SJCRH30 (cell line): ENCODE measurements at regions not wholly inside any gene's neighbourhood (a gene's known extent, or its start where the extent isn't known, plus 50 kb on each side); places are given as distances from the start of the nearest gene placed in this dataset.
A peak's percentile ranks its signal among the peaks of the same experiment; 100 is the strongest.

Experiments
- DNase-seq, 2 experiments: peaks; one replicate each; pipeline ENCODE4 v3.0.0-alpha.2; 2015 to 2020
- H3K27ac ChIP-seq: fragments of 250-450 bp; sonication (Bioruptor Pico); 2 replicates; pipeline ENCODE4 v1.5.1; 2020; ENCODE audit warnings: mild to moderate bottlenecking, moderate library complexity
- H3K27me3 ChIP-seq: fragments of 250-450 bp; sonication (Bioruptor Pico); 2 replicates; pipeline ENCODE4 v1.5.1; 2020; ENCODE audit warnings: mild to moderate bottlenecking, moderate library complexity
- H3K36me3 ChIP-seq: fragments of 250-450 bp; sonication (Bioruptor Pico); 2 replicates; pipeline ENCODE4 v1.5.1; 2020; ENCODE audit warnings: mild to moderate bottlenecking, moderate library complexity
- H3K4me1 ChIP-seq: fragments of 250-450 bp; sonication (Bioruptor Pico); 2 replicates; pipeline ENCODE4 v1.5.1; 2020; ENCODE audit warnings: mild to moderate bottlenecking, moderate library complexity
- H3K4me3 ChIP-seq: fragments of 250-450 bp; sonication (Bioruptor Pico); 2 replicates; pipeline ENCODE4 v1.5.1; 2020; ENCODE audit warnings: mild to moderate bottlenecking, moderate library complexity
- H3K9me3 ChIP-seq: fragments of 250-450 bp; sonication (Bioruptor Pico); replicated peaks from 2 replicates; pipeline ENCODE4 v1.5.1; 2020; ENCODE audit warnings: mild to moderate bottlenecking, moderate library complexity

- H3K36me3 ChIP-seq = no peaks in the 10 kb centered on the region
- H3K4me1 ChIP-seq = peaks cover 15% of the 10 kb centered on the region; the same call in 1 of the 2 replicates
- H3K27ac ChIP-seq = no peak overlapping the region
- no peak overlapping the region for H3K4me3 ChIP-seq
- no peaks in the 10 kb centered on the region for H3K27me3 ChIP-seq
- H3K9me3 ChIP-seq = peaks cover 6% of the 10 kb centered on the region
- no peak for DNase-seq
Measured at GRCh38 chr20:57095426-57095825, 171.0 kb downstream of the BMP7 start.

GRCh38 chr20:57097245-57097915 lies 169.1 kb downstream of the BMP7 start:
- H3K36me3 ChIP-seq = no peaks in the 10 kb centered on the region
- peaks cover 6% of the 10 kb centered on the region for H3K9me3 ChIP-seq
- peaks cover 12% of the 10 kb centered on the region; the same call in 1 of the 2 replicates for H3K4me1 ChIP-seq
- H3K27me3 ChIP-seq = no peaks in the 10 kb centered on the region
- H3K27ac ChIP-seq = no peak overlapping the region; the same call in 1 of the 2 replicates
- H3K4me3 ChIP-seq = no peak overlapping the region
- peak; percentile 74 to 85 for DNase-seq

- no peaks in the 10 kb centered on the region for H3K27me3 ChIP-seq
Measured at GRCh38 chr20:57102160-57102559, 164.3 kb downstream of the BMP7 start.

GRCh38 chr20:57102566-57102965 lies 163.9 kb downstream of the BMP7 start:
- DNase-seq = no peak
- no peak overlapping the region for H3K4me3 ChIP-seq
- no peak overlapping the region for H3K27ac ChIP-seq
- peaks cover 6% of the 10 kb centered on the region for H3K9me3 ChIP-seq
- peaks cover 13% of the 10 kb centered on the region for H3K4me1 ChIP-seq
- H3K36me3 ChIP-seq = no peaks in the 10 kb centered on the region
- no peaks in the 10 kb centered on the region for H3K27me3 ChIP-seq

More at GRCh38 chr20:57102160-57102559, 164.3 kb downstream of the BMP7 start:
- Histone ChIP-seq H3K36me3 (no peaks in the 10 kb centered on the region), H3K4me3 (no peak overlapping the region), H3K27ac (no peak overlapping the region), H3K9me3 (peaks cover 6% of the 10 kb centered on the region), H3K4me1 (peaks cover 16% of the 10 kb centered on the region)
- no peak for DNase-seq

- Histone ChIP-seq H3K27me3 (no peaks in the 10 kb centered on the region), H3K27ac (no peak overlapping the region), H3K4me3 (no peak overlapping the region), H3K36me3 (no peaks in the 10 kb centered on the region), H3K4me1 (peaks cover 13% of the 10 kb centered on the region), H3K9me3 (peaks cover 6% of the 10 kb centered on the region)
- DNase-seq = peak in 1 of 2 experiments; percentile 70
Measured at GRCh38 chr20:57103146-57103800, 163.2 kb downstream of the BMP7 start.

GRCh38 chr20:57104113-57104512 lies 162.3 kb downstream of the BMP7 start:
- DNase-seq = no peak
- Histone ChIP-seq H3K36me3 (no peaks in the 10 kb centered on the region), H3K4me1 (peaks cover 18% of the 10 kb centered on the region), H3K9me3 (peaks cover 6% of the 10 kb centered on the region), H3K27ac (no peak overlapping the region), H3K27me3 (no peaks in the 10 kb centered on the region), H3K4me3 (no peak overlapping the region)

GRCh38 chr20:57104651-57105204 lies 161.7 kb downstream of the BMP7 start:
- Histone ChIP-seq H3K4me3 (no peak overlapping the region), H3K36me3 (no peaks in the 10 kb centered on the region), H3K27me3 (no peaks in the 10 kb centered on the region), H3K4me1 (peaks cover 24% of the 10 kb centered on the region), H3K27ac (no peak overlapping the region), H3K9me3 (peaks cover 6% of the 10 kb centered on the region)
- peak in 1 of 2 experiments; percentile 53 for DNase-seq

- H3K27ac ChIP-seq = no peak overlapping the region
- no peak overlapping the region for H3K4me3 ChIP-seq
- H3K27me3 ChIP-seq = no peaks in the 10 kb centered on the region
- H3K4me1 ChIP-seq = peaks cover 24% of the 10 kb centered on the region
- no peak for DNase-seq
- H3K36me3 ChIP-seq = no peaks in the 10 kb centered on the region
- H3K9me3 ChIP-seq = no peaks in the 10 kb centered on the region
Measured at GRCh38 chr20:57106030-57106682, 160.3 kb downstream of the BMP7 start.

GRCh38 chr20:57106692-57107091 lies 159.7 kb downstream of the BMP7 start:
- no peak for DNase-seq
- no peaks in the 10 kb centered on the region for H3K36me3 ChIP-seq
- no peaks in the 10 kb centered on the region for H3K9me3 ChIP-seq
- H3K4me1 ChIP-seq = peaks cover 24% of the 10 kb centered on the region
- no peak overlapping the region for H3K27ac ChIP-seq
- no peak overlapping the region for H3K4me3 ChIP-seq
- no peaks in the 10 kb centered on the region for H3K27me3 ChIP-seq

- peaks cover 24% of the 10 kb centered on the region for H3K4me1 ChIP-seq
- H3K4me3 ChIP-seq = no peak overlapping the region
- no peaks in the 10 kb centered on the region for H3K36me3 ChIP-seq
- no peaks in the 10 kb centered on the region for H3K27me3 ChIP-seq
- no peak for DNase-seq
- H3K9me3 ChIP-seq = no peaks in the 10 kb centered on the region
- H3K27ac ChIP-seq = no peak overlapping the region
Measured at GRCh38 chr20:57107208-57107607, 159.2 kb downstream of the BMP7 start.

GRCh38 chr20:57108218-57108617 lies 158.2 kb downstream of the BMP7 start:
- Histone ChIP-seq H3K36me3 (no peaks in the 10 kb centered on the region), H3K9me3 (no peaks in the 10 kb centered on the region), H3K27me3 (no peaks in the 10 kb centered on the region), H3K27ac (no peak overlapping the region), H3K4me3 (no peak overlapping the region), H3K4me1 (peaks cover 15% of the 10 kb centered on the region)
- DNase-seq = no peak

GRCh38 chr20:57108742-57109570 lies 157.5 kb downstream of the BMP7 start:
- DNase-seq = peak; percentile 62 to 64
- Histone ChIP-seq H3K27me3 (no peaks in the 10 kb centered on the region), H3K4me3 (no peak overlapping the region), H3K4me1 (peaks cover 11% of the 10 kb centered on the region; the same call in 1 of the 2 replicates), H3K36me3 (no peaks in the 10 kb centered on the region), H3K27ac (no peak overlapping the region), H3K9me3 (no peaks in the 10 kb centered on the region)

GRCh38 chr20:57109571-57109953 lies 156.9 kb downstream of the BMP7 start:
- Histone ChIP-seq H3K4me3 (no peak overlapping the region), H3K9me3 (no peaks in the 10 kb centered on the region), H3K27me3 (no peaks in the 10 kb centered on the region), H3K4me1 (peaks cover 11% of the 10 kb centered on the region; the same call in 1 of the 2 replicates), H3K27ac (no peak overlapping the region), H3K36me3 (no peaks in the 10 kb centered on the region)
- DNase-seq = no peak
